ENCODE measurements at regions not wholly inside any gene's neighbourhood (a gene's known extent, or its start where the extent isn't known, plus 50 kb on each side); places are given as distances from the start of the nearest gene placed in this dataset.

GRCh38 chr18:56043641-56044061 lies 455.7 kb upstream of the TCF4 start:
- TF ChIP-seq CTCF (IDR thresholded peaks at IDR 0.05; ENCODE audit: borderline replicate concordance, extremely low read depth, low read length, poor library complexity, severe bottlenecking) (no peak), EZH2 (IDR thresholded peaks at IDR 0.05; ENCODE audit: borderline replicate concordance, low read depth, low read length, severe bottlenecking) (no peak)
